HG02571 (cell line): ENCODE measurements at regions not wholly inside any gene's neighbourhood (a gene's known extent, or its start where the extent isn't known, plus 50 kb on each side); places are given as distances from the start of the nearest gene placed in this dataset.
"Not testable (repeated sequence)": the region's sequence is repeated elsewhere in the genome, so short reads cannot be mapped to it uniquely, and the experiment has no call there.

Source experiments
- ATAC-seq: cut with Tn5 transposase; IDR thresholded peaks from one replicate; pipeline ENCODE4 v1.9.1; 2021; ENCODE audit warnings: mild to moderate bottlenecking, moderate library complexity; ENCODE audit not compliant: unreplicated experiment

DNA sequence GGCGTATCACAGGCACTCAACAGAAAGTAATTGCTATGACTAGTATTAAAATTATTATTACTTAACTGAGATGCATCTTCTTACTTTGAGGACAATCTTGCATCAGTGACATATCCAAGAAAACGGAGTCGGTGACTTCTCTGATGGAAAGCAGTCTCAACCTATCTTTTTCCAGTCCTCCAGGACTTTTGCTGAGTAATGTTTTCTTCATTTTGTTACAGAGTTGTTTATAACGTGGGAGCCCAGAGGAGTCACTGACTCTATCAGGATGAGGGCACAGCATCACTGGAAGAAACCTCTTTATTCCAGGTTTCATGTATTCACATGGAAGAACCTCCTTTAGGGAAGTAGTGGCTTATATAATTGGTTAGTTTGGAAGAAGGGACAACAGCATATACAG, 51.5 kb upstream of the MELK start:
- no peak for ATAC-seq

DNA sequence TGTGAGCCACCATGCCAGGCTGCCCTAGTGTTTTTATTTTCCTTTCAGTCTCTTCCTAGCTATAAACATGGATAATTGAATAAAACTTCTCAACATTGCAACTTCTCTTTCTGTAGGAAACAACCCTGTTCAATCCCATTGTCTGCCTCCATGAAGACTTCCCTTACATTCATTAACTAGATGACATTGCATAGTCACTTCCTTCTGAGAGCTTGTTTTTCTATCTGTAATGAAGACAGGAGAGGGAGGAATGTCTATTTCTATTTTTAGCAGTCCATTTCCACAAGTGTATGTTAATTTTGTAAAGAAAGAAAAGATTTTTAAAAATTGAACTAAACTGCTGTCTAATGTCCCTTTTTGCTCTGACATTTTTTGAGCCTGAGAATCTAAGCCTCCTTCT, 55.6 kb upstream of the MELK start:
- ATAC-seq = no peak

DNA sequence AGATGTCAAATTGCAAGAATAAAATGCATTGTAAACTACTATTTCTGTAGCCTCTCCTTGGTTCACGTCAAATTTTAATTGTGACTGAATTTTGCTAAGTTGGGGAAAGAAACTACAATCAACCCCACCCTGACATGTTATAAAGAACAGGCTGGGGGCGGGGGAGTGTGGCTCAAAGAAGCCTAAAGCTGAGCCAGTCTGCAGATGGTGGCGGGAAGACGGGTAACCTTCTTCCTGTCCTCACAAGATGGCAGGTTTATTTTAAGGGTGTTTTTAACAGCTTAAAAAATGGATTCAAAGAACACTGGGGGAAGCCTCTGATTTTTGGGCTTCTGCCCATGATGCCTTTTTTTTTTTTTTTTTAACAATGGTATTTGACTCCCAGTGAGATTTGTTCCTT, 68.5 kb upstream of the MELK start:
- no peak for ATAC-seq

DNA sequence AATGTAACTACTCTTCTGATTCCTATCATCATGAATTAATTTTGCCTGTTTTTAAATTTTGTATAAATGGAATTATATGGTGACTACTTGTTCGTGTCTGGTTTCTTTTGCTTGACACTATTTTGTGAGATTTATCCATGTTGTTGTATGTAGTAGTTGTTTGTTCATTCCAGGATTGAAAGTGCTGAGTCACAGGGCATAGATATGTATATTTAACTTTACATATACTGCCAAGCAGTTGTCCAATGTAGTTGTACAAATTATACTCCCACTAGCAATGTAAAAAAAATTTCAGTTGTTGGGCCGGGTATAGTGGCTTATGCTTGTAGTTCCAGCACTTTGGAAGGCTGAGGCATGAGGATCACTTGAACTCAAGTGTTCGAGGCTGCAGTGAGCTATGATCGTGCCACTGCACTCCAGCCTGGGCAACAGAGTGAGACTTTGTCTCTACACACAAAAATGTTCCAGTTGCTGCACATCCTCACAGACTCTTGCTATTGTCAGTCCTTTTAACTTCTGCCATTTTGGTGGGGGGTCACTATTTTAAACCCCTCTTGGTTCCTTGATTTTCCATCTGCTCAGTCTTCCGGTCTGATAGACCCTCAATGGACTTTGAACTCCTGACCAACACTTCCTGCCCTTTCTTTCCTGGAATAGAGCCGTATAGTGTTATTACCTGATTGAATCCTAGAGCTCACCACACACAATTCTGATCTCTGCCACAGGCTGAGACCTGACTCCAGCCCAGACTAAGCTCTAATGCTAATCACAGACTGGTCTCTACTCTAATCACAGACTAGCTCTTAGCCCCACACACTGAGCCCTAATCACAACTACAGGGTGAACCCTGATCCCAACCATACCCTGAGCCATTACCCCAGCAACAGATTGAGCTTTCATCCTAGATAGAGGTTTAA, 69.3 kb upstream of the MELK start:
- no peak for ATAC-seq

DNA sequence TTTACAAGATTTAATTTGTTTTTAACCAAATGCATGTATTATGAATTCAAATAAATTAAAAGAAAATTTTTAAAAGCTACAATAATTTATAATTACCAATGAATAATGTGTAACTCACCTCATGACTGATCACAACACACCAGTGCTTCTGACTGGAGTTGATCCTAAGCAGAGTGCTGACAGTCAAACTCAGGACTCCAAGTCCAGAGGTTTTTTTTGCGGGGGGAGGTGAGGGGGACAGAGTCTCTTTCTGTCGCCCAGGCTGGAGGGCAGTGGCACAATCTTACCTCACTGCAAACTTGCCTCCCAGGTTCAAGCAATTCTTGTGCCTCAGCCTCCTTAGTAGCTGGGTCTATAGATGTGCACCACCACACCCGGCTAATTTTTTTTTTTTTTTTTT, 71.0 kb upstream of the MELK start:
- ATAC-seq = no peak

DNA sequence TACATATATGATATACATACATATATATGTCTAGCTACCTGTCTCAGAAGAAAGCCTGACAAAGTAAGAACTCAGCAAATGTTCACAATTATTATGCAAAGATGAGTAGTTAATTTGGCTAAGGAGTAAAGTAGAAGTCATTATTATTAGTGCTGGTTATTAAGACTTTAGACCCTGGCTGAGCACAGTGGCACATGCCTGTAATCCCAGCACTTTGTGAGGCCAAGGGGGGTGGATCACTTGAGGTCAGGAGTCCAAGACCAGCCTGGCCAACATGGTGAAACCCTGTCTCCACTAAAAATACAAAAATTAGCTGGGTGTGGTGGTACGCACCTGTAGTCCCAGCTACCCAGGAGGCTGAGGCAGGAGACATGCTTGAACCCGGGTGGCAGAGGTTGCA, 71.8 kb upstream of the MELK start:
- not testable (repeated sequence) for ATAC-seq

DNA sequence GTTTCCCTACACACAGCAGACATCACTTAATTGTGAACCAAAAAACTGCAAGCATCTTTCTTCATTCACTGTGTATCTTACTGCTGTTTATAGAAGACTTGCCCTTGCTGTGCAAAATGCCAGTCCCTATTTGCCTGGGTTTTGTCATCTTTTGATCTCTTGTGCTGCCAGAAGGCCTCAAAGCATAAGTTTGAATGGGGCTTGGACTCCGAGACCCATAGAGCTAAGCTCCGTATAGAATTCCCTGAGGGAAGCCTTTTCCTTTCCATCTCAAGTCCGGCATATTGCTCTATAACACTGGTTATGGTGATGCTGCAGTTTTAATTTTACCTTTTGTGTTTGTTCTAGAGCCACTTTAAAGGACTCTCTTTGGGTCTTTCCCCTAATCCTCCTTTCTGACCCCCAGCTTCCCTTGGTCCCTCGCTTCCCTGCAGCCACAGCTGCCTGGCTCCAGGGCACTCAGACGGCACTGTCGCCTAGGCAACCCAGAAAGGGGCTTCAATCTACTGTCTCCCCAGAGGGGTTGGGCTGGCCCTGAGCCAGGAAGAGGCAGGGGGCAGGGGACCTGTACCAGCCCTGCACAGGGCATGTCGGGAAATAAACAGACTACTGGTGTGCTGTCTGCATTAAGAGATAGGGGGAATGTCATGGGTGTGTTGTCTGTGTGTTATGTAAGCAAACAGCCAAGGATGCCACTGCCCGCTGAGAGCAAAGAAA, 73.4 kb upstream of the MELK start:
- no peak for ATAC-seq

DNA sequence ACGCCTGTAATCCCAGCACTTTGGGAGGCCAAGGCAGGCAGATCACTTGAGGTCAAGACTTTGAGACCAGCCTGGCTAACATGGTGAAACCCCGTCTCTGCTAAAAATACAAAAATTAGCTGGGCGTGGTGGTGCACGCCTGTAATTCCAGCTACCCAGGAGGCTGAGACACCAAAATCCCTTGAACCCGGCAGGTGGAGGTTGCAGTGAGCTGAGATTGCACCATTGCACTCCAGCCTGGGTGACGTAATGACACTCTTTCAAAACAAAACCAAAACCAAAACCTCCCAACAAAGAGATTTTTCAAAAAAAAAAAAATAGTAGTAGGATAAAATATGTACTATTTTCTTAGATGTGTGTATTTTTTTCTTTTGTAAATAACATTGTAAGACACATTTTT, 79.1 kb upstream of the MELK start:
- not testable (repeated sequence) for ATAC-seq

DNA sequence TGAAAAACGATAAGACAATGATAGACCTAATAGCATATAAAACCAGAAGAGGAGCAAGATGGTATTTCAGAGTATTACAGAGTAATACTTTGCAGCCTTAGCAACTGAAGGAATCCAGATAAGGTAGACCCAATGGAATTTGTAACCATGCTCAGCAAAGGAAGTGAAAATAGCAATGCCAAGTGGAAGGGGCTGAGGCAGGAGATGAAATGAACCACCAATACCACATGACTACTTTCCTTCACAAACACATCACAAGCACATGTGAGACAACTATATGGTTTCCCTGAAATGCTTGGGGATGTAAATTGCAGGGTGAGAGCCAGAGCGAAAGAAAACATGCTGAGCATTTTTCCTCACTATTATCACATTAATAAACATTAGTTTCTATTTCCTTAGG, 79.8 kb upstream of the MELK start:
- ATAC-seq = no peak

DNA sequence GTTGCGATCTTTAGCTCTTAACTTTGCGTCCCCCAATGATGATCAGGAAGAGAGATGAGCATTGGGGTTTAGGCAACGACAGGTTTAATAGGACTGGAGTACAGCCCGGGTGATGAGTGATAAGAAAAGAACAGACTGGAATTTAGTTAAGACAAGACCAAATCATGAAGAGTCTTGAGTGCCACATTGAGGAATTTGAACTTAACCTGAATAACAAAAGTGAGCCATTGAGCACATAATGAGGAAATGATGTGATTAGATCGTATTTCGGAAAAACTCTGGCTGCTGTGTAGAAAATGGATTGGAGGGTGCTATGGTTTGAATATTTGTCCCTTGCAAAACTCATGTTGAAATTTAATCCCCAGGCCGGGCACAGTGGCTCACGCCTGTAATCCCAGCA, 83.2 kb upstream of the MELK start:
- no peak for ATAC-seq

DNA sequence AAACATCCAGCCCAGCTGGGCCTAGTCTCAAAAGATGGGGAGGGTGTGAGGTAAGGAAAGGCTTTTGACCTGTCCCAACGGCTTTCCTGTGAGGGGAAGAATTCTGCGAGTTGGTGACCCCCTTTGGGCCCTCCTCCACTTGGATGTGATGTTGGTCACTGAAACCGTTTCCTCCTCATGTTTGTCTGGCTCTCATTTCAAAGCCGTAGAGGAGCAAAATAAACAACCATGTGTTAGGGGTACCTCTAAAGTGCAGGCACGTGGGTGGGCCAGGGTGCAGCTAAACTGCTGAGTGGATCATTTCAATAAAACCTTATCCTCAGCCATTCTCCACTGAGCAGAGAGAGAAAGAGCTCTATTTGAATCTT, 84.3 kb upstream of the MELK start:
- no peak for ATAC-seq

DNA sequence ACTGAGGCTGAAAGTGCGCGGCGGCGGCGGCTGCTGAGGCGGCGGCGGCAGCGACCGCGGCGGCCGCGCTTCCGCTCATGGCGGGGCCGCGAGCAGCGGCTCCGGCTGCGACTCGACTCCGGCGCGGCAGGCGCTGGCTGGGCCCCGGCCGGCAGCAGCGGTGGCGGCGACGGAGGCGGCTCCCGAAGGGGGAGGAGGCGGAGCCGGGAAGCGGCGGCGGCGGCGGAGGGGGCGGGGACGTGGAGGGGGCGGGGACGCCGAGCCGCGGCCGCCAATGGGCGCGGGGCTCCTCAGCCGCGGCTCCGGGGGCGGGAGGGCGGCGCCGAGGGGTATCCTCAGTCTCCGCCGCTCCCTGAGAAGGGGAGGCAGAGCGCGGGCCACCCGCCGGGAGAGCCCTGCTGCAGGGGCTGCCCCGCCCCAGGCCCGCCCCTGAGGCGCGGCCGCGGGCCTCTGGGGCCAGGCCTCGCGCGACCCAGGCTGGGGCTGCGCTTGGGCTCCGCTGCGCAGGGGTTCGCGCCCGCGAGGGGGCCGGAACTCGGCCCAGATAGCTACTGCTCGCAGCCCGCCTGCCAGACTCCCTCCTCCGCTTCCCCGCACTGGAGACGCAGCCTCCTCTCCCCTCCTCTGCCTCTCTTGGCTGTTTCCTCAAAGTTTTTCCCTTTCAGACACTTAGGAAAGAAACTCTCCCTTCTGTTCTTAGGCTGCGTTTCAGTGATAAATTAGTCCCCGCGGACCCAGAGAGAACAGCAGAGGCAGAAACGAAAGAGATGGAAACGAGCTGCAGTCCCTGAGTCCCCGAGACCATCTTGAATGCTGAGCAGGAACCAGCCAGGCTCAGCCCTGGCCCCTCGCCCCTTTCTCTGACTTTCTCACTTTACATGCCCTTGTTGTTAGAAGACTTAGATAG, 85.0 kb upstream of the MELK start:
- ATAC-seq = peak; percentile 85

DNA sequence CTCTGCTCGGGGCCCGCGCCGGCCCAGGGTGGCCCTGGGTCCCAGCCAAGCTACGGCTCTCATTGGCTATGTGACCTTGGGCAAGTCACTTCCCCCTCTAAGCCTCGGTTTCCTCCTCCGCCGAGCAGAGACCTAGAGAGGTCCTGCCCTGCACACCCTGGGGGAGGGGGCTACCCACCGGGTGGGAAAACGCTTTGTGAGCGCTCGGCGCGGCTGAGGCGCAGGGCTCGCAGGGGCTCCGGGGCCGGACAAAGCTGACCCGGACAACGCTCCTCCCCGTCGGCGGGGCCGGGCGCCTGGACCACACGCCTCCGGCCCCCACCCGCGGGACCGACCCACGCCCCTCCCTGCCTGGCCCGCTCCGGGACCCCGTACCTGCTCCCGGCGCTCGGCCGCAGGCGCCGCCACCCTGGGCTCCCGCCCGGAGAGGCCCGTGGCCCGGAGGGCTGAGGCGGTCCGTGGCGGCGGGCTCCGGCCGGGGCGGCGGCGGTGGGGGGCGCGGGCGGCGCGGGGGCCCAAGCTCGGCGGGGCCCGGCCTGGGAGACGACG, 85.7 kb upstream of the MELK start:
- ATAC-seq = peak; percentile 36

DNA sequence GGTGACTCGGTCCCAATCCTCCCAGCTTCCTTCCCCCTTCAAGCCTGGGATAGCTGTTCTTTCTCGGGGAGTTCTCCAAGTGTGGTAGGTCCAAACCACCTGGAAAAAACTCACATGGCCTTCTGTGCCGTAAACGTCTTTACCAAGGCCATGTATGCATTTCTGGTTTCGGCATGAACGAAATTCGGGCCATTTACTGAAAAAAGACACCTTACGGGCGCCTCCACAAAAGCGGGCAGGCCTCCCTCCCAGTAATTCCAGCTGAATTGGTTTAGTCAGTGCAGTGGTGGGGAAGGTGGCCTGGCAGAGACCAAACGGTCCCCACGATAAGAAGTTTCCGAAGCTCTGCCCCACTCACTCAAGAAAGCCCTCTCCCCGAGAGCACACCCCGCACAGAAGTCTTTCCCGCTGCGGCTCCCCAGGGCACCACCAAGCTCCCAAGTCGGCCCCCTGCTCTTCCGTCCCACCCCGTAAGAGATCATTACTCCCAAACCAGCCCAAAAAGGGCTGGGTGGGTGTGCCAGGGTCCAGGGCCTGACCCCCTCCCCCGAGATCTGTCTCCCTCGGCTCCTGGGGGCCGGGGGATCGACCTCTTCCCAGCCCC, 86.3 kb upstream of the MELK start:
- no peak for ATAC-seq

DNA sequence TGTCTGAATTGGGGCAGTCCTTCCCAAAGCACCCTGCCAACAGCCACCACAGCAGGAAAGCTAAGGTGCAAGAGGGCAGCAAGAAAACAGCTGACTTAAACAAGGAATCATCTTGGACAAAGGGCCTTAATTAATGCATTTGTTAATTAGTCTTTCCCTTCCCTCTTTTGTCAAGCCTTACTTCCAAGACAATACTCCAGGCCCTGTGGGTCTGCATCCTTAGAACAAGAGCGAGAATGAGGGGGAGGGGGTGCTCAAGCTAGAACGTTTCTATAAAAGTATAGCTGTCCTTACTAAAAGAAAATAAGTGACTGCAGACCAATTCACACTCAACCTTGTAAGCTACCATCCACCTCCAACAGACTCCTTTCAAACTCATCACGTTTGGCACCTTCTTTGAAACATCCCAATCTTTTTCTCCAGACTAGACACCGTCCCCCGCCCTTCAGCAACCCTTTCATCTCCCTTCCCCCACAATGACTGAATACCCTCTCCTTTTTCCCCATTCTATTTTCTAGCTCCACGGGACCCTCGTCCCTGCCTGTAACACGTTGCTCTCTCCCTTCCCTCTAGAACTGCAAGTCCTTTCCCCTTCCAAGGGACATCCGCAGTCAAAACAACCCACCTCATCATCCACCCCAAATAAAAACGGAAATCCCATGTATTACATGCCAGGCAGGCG, 85.7 kb upstream of the RNF38 start:
- ATAC-seq = no peak

DNA sequence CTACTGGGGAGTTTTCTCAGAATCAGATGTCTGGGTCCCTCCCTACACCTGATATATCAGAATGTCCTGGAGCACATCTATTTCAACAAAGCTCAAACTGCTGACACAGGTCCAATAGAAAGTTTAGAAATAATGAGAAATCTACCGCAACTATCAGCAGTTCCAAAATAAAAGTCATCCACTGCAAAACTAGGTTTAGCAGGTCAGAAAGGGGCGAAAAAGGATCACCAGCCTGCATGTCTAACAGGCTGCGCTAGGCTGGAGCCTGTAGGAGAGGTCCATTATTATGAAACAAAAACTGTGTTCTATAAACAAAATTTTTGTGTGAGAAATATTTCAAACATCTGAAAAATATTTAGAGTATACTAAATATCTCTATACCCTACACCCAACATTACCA, 84.1 kb upstream of the RNF38 start:
- no peak for ATAC-seq

DNA sequence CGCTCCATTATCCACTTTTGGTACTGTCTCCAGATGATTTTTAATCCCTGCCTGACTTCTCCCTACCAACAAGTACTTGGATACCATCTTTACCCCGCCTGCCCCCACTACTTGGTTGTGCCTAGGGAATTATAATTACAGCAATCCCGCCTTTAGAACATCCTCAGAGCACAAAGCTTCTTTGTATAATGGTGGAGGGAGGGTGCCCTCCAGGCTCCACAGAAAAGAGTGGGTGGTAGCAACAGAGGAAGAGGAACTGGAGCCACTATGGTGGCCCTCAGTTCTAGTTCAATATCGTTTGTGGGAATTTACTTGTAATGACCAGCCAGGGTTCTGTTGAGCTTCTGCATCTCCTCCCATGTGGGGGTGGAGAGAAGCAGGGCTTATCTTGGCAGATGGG, 79.0 kb upstream of the RNF38 start:
- ATAC-seq = no peak

DNA sequence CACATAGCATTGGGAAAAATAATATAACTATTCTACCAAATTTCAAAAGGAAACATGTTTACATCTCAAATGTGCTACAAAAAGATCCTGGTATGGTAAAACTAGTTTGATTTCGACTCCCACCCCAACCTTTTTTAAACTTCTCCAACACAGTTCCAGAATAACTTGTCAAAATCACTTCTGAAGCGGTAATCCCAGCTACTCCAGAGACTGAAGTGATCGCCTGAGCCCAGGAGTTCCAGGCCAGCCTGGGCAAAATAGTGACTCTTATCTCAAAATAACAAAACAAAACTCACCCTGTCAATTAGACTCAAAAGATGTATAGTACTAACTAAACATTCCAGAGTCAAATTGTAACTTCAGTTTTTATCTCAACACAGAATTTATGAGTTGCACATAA, 71.3 kb upstream of the RNF38 start:
- no peak for ATAC-seq

DNA sequence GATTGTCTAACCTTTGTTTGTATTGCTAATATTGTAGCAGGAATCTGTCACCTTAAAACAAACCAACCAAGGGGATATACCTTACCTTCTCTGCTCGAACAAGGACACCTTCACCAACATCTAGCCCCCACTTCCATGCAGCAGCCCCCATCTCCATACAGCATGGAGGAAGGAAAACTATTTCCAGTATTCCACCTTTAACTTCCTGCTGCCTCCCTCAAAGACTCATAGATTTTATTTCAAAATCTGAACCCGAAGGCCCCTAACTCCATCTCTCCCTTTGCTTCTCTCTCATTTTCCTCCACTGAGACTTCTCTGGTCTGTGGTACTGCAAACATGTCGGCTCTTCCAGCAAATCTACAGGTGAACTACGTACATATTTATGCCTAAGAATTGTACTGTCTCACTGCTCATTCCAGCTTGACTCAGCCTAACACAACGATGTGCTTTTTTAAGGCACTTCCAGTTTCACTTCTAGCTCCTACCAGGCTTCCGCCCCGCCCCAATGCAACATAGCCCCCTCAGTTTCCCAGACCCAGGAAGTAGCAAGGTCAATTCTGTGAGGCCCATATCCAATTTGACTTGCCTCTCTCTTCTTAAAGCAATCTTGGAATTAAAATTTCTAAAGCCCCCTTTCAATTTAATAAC, 70.7 kb upstream of the RNF38 start:
- ATAC-seq = peak; percentile 91

DNA sequence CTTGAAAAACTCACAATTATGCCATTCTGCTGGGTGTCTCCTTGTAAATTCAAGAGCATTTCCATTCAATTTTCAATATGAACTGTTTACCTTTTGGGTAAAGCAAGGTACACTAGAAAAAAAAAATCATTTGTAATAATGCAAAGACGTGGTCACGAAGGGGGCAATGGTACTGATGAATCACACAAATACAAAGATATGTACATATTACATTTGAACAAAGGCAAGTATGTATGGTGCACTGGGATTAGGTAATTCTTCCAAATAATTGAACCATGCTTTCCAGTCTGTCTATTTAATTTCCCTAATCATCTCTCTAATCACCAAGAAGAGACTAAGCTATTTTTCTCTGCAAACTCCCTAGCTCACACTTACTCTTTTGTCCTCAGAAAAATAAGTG, 63.4 kb upstream of the RNF38 start:
- no peak for ATAC-seq
